Fibroblast of lung (primary cell): ENCODE measurements at regions not wholly inside any gene's neighbourhood (a gene's known extent, or its start where the extent isn't known, plus 50 kb on each side); places are given as distances from the start of the nearest gene placed in this dataset.

Source experiments
- EZH2 ChIP-seq: IDR thresholded peaks from 2 replicates; pipeline ENCODE4 v1.5.1; 2012; ENCODE audit warnings: low read length, control low read depth, mild to moderate bottlenecking; ENCODE audit errors: missing control alignments
- TF ChIP-seq, protein P1 (sequence below), 2 donors: IDR thresholded peaks in 1 of 2; conservative IDR thresholded peaks in 1 of 2; 1 replicate in 1 of 2; 2 replicates in 1 of 2; pipeline ENCODE4 v1.5.1; 2011 to 2012; ENCODE audit warnings: low read length in 2 of 2, control low read depth in 1 of 2, inconsistent platforms in 1 of 2, low read depth in 1 of 2, mild to moderate bottlenecking in 1 of 2

GRCh38 chrY:7720974-7721373 lies 809.4 kb upstream of the AMELY start:
- TF ChIP-seq, protein P1, sequence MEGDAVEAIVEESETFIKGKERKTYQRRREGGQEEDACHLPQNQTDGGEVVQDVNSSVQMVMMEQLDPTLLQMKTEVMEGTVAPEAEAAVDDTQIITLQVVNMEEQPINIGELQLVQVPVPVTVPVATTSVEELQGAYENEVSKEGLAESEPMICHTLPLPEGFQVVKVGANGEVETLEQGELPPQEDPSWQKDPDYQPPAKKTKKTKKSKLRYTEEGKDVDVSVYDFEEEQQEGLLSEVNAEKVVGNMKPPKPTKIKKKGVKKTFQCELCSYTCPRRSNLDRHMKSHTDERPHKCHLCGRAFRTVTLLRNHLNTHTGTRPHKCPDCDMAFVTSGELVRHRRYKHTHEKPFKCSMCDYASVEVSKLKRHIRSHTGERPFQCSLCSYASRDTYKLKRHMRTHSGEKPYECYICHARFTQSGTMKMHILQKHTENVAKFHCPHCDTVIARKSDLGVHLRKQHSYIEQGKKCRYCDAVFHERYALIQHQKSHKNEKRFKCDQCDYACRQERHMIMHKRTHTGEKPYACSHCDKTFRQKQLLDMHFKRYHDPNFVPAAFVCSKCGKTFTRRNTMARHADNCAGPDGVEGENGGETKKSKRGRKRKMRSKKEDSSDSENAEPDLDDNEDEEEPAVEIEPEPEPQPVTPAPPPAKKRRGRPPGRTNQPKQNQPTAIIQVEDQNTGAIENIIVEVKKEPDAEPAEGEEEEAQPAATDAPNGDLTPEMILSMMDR (conservative IDR thresholded peaks at IDR 0.05 in 1 of 2, IDR thresholded peaks at IDR 0.05 in 1 of 2; ENCODE audit: low read depth in 1 of 2, low read length in 2 of 2): no peak
- TF ChIP-seq EZH2: no peak
